Nephron (organoid): ENCODE measurements at regions not wholly inside any gene's neighbourhood (a gene's known extent, or its start where the extent isn't known, plus 50 kb on each side); places are given as distances from the start of the nearest gene placed in this dataset.
A peak's percentile ranks its signal among the peaks of the same experiment; 100 is the strongest.

Experiments
- H3K27ac Mint-ChIP-seq, 3 experiments: 2 replicates each; pipeline ENCODE4 v1.8.0; 2020; ENCODE audit warnings: mixed read lengths in 3 of 3, mild to moderate bottlenecking in 2 of 3, moderate library complexity in 1 of 3
- H3K27me3 Mint-ChIP-seq: 2 replicates; pipeline ENCODE4 v1.8.0; 2021; ENCODE audit warnings: low read depth, mild to moderate bottlenecking, moderate library complexity, mixed read lengths
- H3K36me3 Mint-ChIP-seq: 2 replicates; pipeline ENCODE4 v1.8.0; 2020; ENCODE audit warnings: low read depth, mixed read lengths
- H3K4me1 Mint-ChIP-seq: 2 replicates; pipeline ENCODE4 v1.8.0; 2020; ENCODE audit warnings: mixed read lengths
- H3K4me3 Mint-ChIP-seq, 3 experiments: 2 replicates each; pipeline ENCODE4 v1.8.0; 2020; ENCODE audit warnings: mild to moderate bottlenecking in 3 of 3, mixed read lengths in 3 of 3, moderate library complexity in 2 of 3
- H3K9me3 Mint-ChIP-seq: 2 replicates; pipeline ENCODE4 v1.8.0; 2020; ENCODE audit warnings: mixed read lengths
- CTCF ChIP-seq, 3 experiments: fragments of 200-600 bp; sonication (generic); IDR thresholded peaks; one replicate each; pipeline ENCODE4 v1.5.0; 2021; ENCODE audit warnings: antibody characterized with exemption in 3 of 3; ENCODE audit not compliant: unreplicated experiment in 3 of 3

- H3K36me3 Mint-ChIP-seq = no peaks in the 10 kb centered on the region
- peaks cover 17% of the 10 kb centered on the region for H3K27me3 Mint-ChIP-seq
- H3K27ac Mint-ChIP-seq = no peak overlapping the region
- H3K4me1 Mint-ChIP-seq = no peaks in the 10 kb centered on the region
- TF ChIP-seq CTCF (IDR thresholded peaks at IDR 0.05; ENCODE audit: unreplicated experiment in 3 of 3) = no peak
- H3K4me3 Mint-ChIP-seq = no peak overlapping the region
- H3K9me3 Mint-ChIP-seq = no peaks in the 10 kb centered on the region
Measured at GRCh38 chr14:22036541-22037239, 363.1 kb upstream of the OR4E1 start.

DNA sequence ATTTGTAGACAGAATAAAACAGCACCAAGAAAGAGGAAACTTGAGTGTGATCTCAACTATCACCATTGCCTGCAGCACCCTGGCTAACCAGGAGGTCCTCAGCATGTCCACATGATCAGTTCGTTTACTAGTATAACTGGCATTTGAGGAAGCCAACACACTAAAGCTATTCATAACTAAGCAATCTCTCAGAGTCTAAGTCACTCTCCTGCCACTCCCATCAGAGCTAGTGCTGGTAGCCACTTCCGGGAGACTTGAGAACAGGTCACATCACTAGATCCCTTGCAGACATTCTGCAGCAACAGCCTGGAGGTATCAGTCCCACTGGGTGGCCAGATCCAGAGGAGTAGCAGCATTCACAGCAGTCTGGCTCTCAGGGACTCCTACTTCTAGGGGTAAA lies 352.9 kb upstream of the OR4E1 start:
- no peaks in the 10 kb centered on the region for H3K36me3 Mint-ChIP-seq
- H3K4me3 Mint-ChIP-seq = no peak overlapping the region
- no peaks in the 10 kb centered on the region for H3K9me3 Mint-ChIP-seq
- H3K27me3 Mint-ChIP-seq = no peaks in the 10 kb centered on the region
- no peak for TF ChIP-seq CTCF (IDR thresholded peaks at IDR 0.05; ENCODE audit: unreplicated experiment in 3 of 3)
- H3K4me1 Mint-ChIP-seq = no peaks in the 10 kb centered on the region
- H3K27ac Mint-ChIP-seq = no peak overlapping the region

DNA sequence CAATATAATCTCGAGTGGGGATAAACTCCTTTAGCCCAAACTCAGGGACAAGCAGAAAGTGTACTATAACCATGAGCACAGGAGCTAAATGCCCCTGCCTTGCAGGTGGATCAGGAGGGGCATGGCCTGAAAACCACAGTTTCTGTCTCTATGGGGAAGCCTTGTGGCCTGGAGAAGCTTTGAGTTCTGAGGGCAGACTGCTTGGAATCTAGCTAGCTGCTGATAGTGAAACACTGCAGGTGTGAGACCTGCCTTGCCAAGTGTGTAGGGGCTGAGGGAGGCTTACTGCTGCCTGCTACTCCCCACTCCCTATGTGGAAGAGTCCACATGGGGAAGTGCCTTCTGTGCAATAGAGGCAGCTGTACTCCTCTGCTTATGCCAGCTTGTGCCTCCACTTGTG lies 352.3 kb upstream of the OR4E1 start:
- TF ChIP-seq CTCF (IDR thresholded peaks at IDR 0.05; ENCODE audit: unreplicated experiment in 3 of 3) = no peak
- Mint-ChIP-seq H3K9me3 (no peaks in the 10 kb centered on the region), H3K27me3 (no peaks in the 10 kb centered on the region), H3K36me3 (no peaks in the 10 kb centered on the region), H3K4me1 (no peaks in the 10 kb centered on the region), H3K4me3 (no peak overlapping the region), H3K27ac (no peak overlapping the region)

GRCh38 chr14:22024137-22024536 lies 350.5 kb upstream of the OR4E1 start:
- TF ChIP-seq CTCF (IDR thresholded peaks at IDR 0.05; ENCODE audit: unreplicated experiment in 3 of 3) = no peak
- no peaks in the 10 kb centered on the region for H3K27me3 Mint-ChIP-seq
- no peaks in the 10 kb centered on the region for H3K9me3 Mint-ChIP-seq
- H3K27ac Mint-ChIP-seq = peak overlapping the region in 2 of 3 experiments; percentile 5 to 58
- no peaks in the 10 kb centered on the region for H3K36me3 Mint-ChIP-seq
- no peaks in the 10 kb centered on the region for H3K4me1 Mint-ChIP-seq
- no peak overlapping the region for H3K4me3 Mint-ChIP-seq

DNA sequence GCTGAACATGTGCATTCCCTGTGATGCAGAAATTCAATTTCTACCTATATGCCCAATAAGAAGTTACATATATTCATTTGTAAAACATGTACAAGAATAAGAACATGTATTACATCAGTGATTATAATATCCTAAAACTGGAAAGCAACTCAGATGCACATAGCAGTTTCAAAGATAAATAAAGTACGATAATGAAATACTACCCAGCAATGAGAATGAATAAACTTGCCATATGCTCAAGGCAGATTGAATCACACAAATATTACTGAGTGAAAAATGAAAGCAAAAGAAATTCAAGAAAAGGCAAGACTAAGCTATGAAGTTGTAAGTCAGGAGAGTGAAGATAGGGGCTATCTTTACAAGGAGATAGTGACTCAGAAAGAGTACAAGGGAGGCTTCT lies 345.3 kb upstream of the OR4E1 start:
- Mint-ChIP-seq H3K27me3 (no peaks in the 10 kb centered on the region), H3K9me3 (no peaks in the 10 kb centered on the region), H3K27ac (no peak overlapping the region), H3K4me3 (no peak overlapping the region), H3K36me3 (no peaks in the 10 kb centered on the region), H3K4me1 (no peaks in the 10 kb centered on the region)
- TF ChIP-seq CTCF (IDR thresholded peaks at IDR 0.05; ENCODE audit: unreplicated experiment in 3 of 3) = no peak

GRCh38 chr14:22012452-22012851 lies 338.8 kb upstream of the OR4E1 start:
- H3K4me1 Mint-ChIP-seq = no peaks in the 10 kb centered on the region
- TF ChIP-seq CTCF (IDR thresholded peaks at IDR 0.05; ENCODE audit: unreplicated experiment in 3 of 3) = no peak
- peaks cover under 1% of the 10 kb centered on the region for H3K9me3 Mint-ChIP-seq
- no peak overlapping the region for H3K4me3 Mint-ChIP-seq
- peaks cover 4% of the 10 kb centered on the region for H3K27me3 Mint-ChIP-seq
- no peaks in the 10 kb centered on the region for H3K36me3 Mint-ChIP-seq
- H3K27ac Mint-ChIP-seq = no peak overlapping the region
